ENCODE measurements at regions not wholly inside any gene's neighbourhood (a gene's known extent, or its start where the extent isn't known, plus 50 kb on each side); places are given as distances from the start of the nearest gene placed in this dataset.
"Not testable (repeated sequence)": the region's sequence is repeated elsewhere in the genome, so short reads cannot be mapped to it uniquely, and the experiment has no call there.

DNA sequence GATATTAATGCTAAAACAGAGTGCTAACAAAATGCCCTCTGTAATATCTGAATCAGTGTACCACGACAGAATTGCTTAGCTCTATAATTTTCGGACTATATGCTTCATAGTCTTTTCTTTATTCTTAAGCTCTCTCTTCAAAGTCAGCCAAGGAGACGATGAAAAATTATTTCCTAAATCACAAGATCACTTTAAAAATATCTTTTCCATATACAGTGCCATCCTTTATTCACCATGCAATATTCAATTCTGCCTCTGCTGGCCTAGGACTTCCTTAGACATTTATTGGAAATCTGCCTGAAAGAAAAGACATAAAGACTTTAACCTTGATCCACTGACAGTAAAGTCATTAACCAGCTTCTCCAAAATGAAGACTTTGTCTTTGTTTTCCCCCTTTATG, 238.9 kb upstream of the BTG1 start:
- DNase-seq (ENCODE audit: low read depth, low spot score), result no peak
- H3K27me3 ChIP-seq (ENCODE audit: insufficient read depth, insufficient read length), result no peaks in the 10 kb centered on the region
- H3K36me3 ChIP-seq (ENCODE audit: insufficient read depth, insufficient read length, low read length), result no peaks in the 10 kb centered on the region
- no peaks in the 10 kb centered on the region for H3K4me1 ChIP-seq (ENCODE audit: insufficient read depth, insufficient read length)
- H3K9me3 ChIP-seq (ENCODE audit: insufficient read depth, low read length), result 0 out of 2 replicates have a peak, but pooled peaks cover 3% of the 10 kb centered on the region
- H3K9ac ChIP-seq (ENCODE audit: insufficient read length, low read depth), result no peak overlapping the region
- no peak overlapping the region for H3K4me3 ChIP-seq (ENCODE audit: insufficient read length, low read depth)
- TF ChIP-seq YY1 (IDR thresholded peaks at IDR 0.05; ENCODE audit: insufficient read depth, insufficient read length), result no peak
- no peak for TF ChIP-seq ZNF274 (IDR thresholded peaks at IDR 0.05; ENCODE audit: low read depth, low read length)
- no peak for TF ChIP-seq SUZ12 (IDR thresholded peaks at IDR 0.05; ENCODE audit: extremely low read depth, insufficient read depth, insufficient read length)

DNA sequence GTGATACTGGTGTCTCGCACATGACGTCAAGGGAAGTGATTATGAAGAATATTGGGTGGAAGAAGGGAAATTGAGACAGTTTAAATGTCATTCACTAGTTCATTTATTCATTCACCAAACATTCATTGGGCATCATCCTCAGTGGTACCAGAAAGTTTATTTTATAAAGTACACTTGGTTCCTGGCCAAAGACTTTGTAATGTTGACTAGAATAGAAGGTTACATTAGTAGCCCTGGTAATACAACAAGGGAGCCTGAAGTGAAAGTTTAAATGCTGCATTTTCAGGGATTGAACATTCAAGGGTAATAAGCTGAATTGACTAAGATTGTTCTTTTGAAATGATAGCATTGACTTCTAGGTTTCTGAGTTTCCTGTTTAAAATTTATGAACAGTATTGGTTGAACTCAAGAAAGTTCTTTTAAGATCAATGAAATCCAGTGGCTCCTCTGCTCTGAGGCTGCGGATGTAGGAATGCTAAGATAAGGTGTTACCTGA, 236.8 kb upstream of the BTG1 start:
- TF ChIP-seq SUZ12 (IDR thresholded peaks at IDR 0.05; ENCODE audit: extremely low read depth, insufficient read depth, insufficient read length), result no peak
- no peak for TF ChIP-seq YY1 (IDR thresholded peaks at IDR 0.05; ENCODE audit: insufficient read depth, insufficient read length)
- no peak for TF ChIP-seq ZNF274 (IDR thresholded peaks at IDR 0.05; ENCODE audit: low read depth, low read length)
- no peak for DNase-seq (ENCODE audit: low read depth, low spot score)
- H3K4me1 ChIP-seq (ENCODE audit: insufficient read depth, insufficient read length), result no peaks in the 10 kb centered on the region
- H3K27me3 ChIP-seq (ENCODE audit: insufficient read depth, insufficient read length), result no peaks in the 10 kb centered on the region
- H3K36me3 ChIP-seq (ENCODE audit: insufficient read depth, insufficient read length, low read length), result no peaks in the 10 kb centered on the region
- no peak overlapping the region for H3K9ac ChIP-seq (ENCODE audit: insufficient read length, low read depth)
- no peak overlapping the region for H3K4me3 ChIP-seq (ENCODE audit: insufficient read length, low read depth)
- H3K9me3 ChIP-seq (ENCODE audit: insufficient read depth, low read length), result 0 out of 2 replicates have a peak, but pooled peaks cover 3% of the 10 kb centered on the region

GRCh38 chr12:92381856-92382255, 236.2 kb upstream of the BTG1 start:
- Histone ChIP-seq H3K27me3 (ENCODE audit: insufficient read depth, insufficient read length) (no peaks in the 10 kb centered on the region), H3K36me3 (ENCODE audit: insufficient read depth, insufficient read length, low read length) (no peaks in the 10 kb centered on the region), H3K9ac (ENCODE audit: insufficient read length, low read depth) (no peak overlapping the region), H3K4me3 (ENCODE audit: insufficient read length, low read depth) (no peak overlapping the region), H3K4me1 (ENCODE audit: insufficient read depth, insufficient read length) (no peaks in the 10 kb centered on the region), H3K9me3 (ENCODE audit: insufficient read depth, low read length) (0 out of 2 replicates have a peak, but pooled peaks cover 2% of the 10 kb centered on the region)
- TF ChIP-seq ZNF274 (IDR thresholded peaks at IDR 0.05; ENCODE audit: low read depth, low read length) (no peak), YY1 (IDR thresholded peaks at IDR 0.05; ENCODE audit: insufficient read depth, insufficient read length) (no peak), SUZ12 (IDR thresholded peaks at IDR 0.05; ENCODE audit: extremely low read depth, insufficient read depth, insufficient read length) (no peak)
- no peak for DNase-seq (ENCODE audit: low read depth, low spot score)

DNA sequence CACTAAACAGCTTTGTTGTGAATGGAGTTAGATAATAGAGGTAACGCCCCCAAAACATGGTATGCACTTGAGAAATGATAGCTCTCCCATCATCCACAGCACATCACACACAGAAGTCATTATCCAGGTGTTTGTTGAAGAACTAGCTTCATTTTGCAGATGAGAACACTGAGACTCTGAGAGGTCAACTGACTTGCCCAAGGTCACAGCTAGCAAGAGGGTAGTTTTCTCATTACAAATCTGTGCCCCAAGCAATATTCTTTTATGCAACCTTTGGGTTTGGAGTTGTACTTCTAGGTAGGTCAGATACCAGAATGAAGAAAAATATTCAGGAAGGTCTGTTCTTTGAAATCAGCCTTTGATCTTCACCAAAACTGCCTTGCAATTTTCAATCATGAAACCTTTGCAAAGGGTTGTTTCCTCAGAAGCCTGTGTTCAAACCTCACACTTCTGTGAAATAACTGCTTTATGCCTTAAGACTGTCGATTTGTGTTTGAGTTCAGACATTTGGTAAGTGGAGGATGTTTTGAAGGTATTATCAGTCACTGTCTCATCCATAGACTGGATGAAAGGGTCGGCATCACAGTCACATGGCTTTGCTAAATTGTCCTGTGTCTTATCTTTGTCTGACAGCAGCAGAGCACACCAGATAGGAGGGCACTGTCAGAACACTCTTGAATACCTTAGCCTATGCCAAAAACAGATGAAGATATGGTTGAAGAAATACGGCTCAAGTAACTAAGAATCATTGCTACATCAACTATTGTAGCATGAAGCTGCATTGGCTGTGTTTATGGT, 233.2 kb upstream of the BTG1 start:
- no peak overlapping the region for H3K9ac ChIP-seq (ENCODE audit: insufficient read length, low read depth)
- H3K9me3 ChIP-seq (ENCODE audit: insufficient read depth, low read length), result no peaks in the 10 kb centered on the region
- no peaks in the 10 kb centered on the region for H3K4me1 ChIP-seq (ENCODE audit: insufficient read depth, insufficient read length)
- H3K27me3 ChIP-seq (ENCODE audit: insufficient read depth, insufficient read length), result no peaks in the 10 kb centered on the region
- H3K4me3 ChIP-seq (ENCODE audit: insufficient read length, low read depth), result no peak overlapping the region
- H3K36me3 ChIP-seq (ENCODE audit: insufficient read depth, insufficient read length, low read length), result no peaks in the 10 kb centered on the region
- TF ChIP-seq SUZ12 (IDR thresholded peaks at IDR 0.05; ENCODE audit: extremely low read depth, insufficient read depth, insufficient read length) (no peak), YY1 (IDR thresholded peaks at IDR 0.05; ENCODE audit: insufficient read depth, insufficient read length) (no peak), ZNF274 (IDR thresholded peaks at IDR 0.05; ENCODE audit: low read depth, low read length) (no peak)
- no peak for DNase-seq (ENCODE audit: low read depth, low spot score)

- not testable (repeated sequence) for H3K9ac ChIP-seq (ENCODE audit: insufficient read length, low read depth); H3K36me3 ChIP-seq (ENCODE audit: insufficient read depth, insufficient read length, low read length); DNase-seq (ENCODE audit: low read depth, low spot score); H3K9me3 ChIP-seq (ENCODE audit: insufficient read depth, low read length); H3K27me3 ChIP-seq (ENCODE audit: insufficient read depth, insufficient read length); H3K4me1 ChIP-seq (ENCODE audit: insufficient read depth, insufficient read length); H3K4me3 ChIP-seq (ENCODE audit: insufficient read length, low read depth)
Observed at GRCh38 chr12:92375504-92375903, 229.9 kb upstream of the BTG1 start.

GRCh38 chr12:92370828-92371227, 225.2 kb upstream of the BTG1 start:
- Histone ChIP-seq H3K4me1 (ENCODE audit: insufficient read depth, insufficient read length) (no peaks in the 10 kb centered on the region), H3K9ac (ENCODE audit: insufficient read length, low read depth) (no peak overlapping the region), H3K27me3 (ENCODE audit: insufficient read depth, insufficient read length) (no peaks in the 10 kb centered on the region), H3K36me3 (ENCODE audit: insufficient read depth, insufficient read length, low read length) (no peaks in the 10 kb centered on the region), H3K9me3 (ENCODE audit: insufficient read depth, low read length) (no peaks in the 10 kb centered on the region), H3K4me3 (ENCODE audit: insufficient read length, low read depth) (no peak overlapping the region)
- TF ChIP-seq YY1 (IDR thresholded peaks at IDR 0.05; ENCODE audit: insufficient read depth, insufficient read length) (no peak), SUZ12 (IDR thresholded peaks at IDR 0.05; ENCODE audit: extremely low read depth, insufficient read depth, insufficient read length) (no peak), ZNF274 (IDR thresholded peaks at IDR 0.05; ENCODE audit: low read depth, low read length) (no peak)
- no peak for DNase-seq (ENCODE audit: low read depth, low spot score)

DNA sequence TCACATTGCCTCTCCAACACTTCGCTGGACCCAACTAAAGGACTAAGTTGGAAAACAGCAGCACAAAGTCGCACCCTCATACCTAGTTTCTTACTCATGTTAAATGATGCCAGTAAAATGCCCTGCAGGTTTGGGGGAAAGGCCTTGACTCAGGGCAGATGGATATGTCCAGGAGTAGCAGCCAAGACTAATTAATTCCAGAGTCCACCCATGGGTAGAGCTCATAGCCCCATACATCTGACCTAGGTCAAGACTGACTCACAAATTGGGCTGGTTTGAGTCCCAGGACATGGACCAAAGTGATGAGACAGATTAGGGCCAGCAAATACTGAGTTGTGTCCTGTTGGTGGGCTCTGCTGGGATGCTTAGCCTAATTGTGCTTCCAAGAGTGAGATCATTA, 224.0 kb upstream of the BTG1 start:
- Histone ChIP-seq H3K36me3 (ENCODE audit: insufficient read depth, insufficient read length, low read length) (no peaks in the 10 kb centered on the region), H3K9ac (ENCODE audit: insufficient read length, low read depth) (no peak overlapping the region), H3K27me3 (ENCODE audit: insufficient read depth, insufficient read length) (no peaks in the 10 kb centered on the region), H3K4me3 (ENCODE audit: insufficient read length, low read depth) (no peak overlapping the region), H3K4me1 (ENCODE audit: insufficient read depth, insufficient read length) (no peaks in the 10 kb centered on the region), H3K9me3 (ENCODE audit: insufficient read depth, low read length) (no peaks in the 10 kb centered on the region)
- no peak for DNase-seq (ENCODE audit: low read depth, low spot score)
- TF ChIP-seq ZNF274 (IDR thresholded peaks at IDR 0.05; ENCODE audit: low read depth, low read length) (no peak), YY1 (IDR thresholded peaks at IDR 0.05; ENCODE audit: insufficient read depth, insufficient read length) (no peak), SUZ12 (IDR thresholded peaks at IDR 0.05; ENCODE audit: extremely low read depth, insufficient read depth, insufficient read length) (no peak)
